ENCODE measurements at regions not wholly inside any gene's neighbourhood (a gene's known extent, or its start where the extent isn't known, plus 50 kb on each side); places are given as distances from the start of the nearest gene placed in this dataset.

DNA sequence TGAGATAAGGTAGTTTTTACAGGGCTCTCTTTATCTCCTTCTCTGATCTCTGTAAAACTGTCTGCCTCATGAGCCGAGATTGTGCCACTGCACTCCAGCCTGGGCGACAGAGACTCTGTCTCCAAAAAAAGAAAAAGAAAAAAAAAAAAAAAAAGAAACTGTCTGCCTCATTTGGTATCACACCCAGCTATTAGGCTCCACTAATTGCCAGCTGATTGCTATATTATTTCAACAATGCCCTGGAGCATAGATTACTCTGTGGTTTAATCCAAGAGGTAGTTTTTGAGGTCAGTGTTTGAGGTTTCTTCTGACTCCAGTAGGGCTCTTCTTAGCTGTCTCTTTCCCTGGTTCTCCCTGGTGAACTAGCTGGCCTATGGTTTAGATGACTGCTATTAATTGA is 268.1 kb upstream of the PLPP4 start:
- Histone ChIP-seq H3K4me3 (ENCODE audit: low read depth in 2 of 2, low read length in 2 of 2) (no peak overlapping the region), H3K9me3 (ENCODE audit: control insufficient read depth, insufficient read depth, low read depth, low read length) (no peaks in the 10 kb centered on the region), H3K27ac (ENCODE audit: low read length) (no peak overlapping the region), H3K4me1 (ENCODE audit: control insufficient read depth, insufficient read depth, low read length) (no peaks in the 10 kb centered on the region), H3K36me3 (ENCODE audit: control insufficient read depth, insufficient read depth, low read length) (no peaks in the 10 kb centered on the region), H3K27me3 (ENCODE audit: control insufficient read depth, insufficient read depth, low read length) (no peaks in the 10 kb centered on the region)
- DNase-seq (ENCODE audit: low read depth, low spot score): no peak
- in situ Hi-C loops (cut with HindIII; ENCODE audit: low pct_unique_long_range_greater_than_20kb, low sequenced_read_pairs) (no loop called here), intact Hi-C loops (cut with micrococcal nuclease; ENCODE audit: unreplicated experiment) (no loop called here)
- TF ChIP-seq SIN3A (IDR thresholded peaks at IDR 0.05; ENCODE audit: borderline replicate concordance, insufficient read depth, low read depth, low read length): no peak
- TF ChIP-seq, protein P1, sequence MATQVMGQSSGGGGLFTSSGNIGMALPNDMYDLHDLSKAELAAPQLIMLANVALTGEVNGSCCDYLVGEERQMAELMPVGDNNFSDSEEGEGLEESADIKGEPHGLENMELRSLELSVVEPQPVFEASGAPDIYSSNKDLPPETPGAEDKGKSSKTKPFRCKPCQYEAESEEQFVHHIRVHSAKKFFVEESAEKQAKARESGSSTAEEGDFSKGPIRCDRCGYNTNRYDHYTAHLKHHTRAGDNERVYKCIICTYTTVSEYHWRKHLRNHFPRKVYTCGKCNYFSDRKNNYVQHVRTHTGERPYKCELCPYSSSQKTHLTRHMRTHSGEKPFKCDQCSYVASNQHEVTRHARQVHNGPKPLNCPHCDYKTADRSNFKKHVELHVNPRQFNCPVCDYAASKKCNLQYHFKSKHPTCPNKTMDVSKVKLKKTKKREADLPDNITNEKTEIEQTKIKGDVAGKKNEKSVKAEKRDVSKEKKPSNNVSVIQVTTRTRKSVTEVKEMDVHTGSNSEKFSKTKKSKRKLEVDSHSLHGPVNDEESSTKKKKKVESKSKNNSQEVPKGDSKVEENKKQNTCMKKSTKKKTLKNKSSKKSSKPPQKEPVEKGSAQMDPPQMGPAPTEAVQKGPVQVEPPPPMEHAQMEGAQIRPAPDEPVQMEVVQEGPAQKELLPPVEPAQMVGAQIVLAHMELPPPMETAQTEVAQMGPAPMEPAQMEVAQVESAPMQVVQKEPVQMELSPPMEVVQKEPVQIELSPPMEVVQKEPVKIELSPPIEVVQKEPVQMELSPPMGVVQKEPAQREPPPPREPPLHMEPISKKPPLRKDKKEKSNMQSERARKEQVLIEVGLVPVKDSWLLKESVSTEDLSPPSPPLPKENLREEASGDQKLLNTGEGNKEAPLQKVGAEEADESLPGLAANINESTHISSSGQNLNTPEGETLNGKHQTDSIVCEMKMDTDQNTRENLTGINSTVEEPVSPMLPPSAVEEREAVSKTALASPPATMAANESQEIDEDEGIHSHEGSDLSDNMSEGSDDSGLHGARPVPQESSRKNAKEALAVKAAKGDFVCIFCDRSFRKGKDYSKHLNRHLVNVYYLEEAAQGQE (IDR thresholded peaks at IDR 0.05; ENCODE audit: insufficient read depth in 1 of 2, low read depth in 2 of 2, low read length in 1 of 2): no peak
- no TSS peak for BruUV-seq (replicated peaks)
- POLR2A ChIA-PET: no interaction called here
- no peak for ATAC-seq
- CTCF ChIA-PET: no interaction called here

DNA sequence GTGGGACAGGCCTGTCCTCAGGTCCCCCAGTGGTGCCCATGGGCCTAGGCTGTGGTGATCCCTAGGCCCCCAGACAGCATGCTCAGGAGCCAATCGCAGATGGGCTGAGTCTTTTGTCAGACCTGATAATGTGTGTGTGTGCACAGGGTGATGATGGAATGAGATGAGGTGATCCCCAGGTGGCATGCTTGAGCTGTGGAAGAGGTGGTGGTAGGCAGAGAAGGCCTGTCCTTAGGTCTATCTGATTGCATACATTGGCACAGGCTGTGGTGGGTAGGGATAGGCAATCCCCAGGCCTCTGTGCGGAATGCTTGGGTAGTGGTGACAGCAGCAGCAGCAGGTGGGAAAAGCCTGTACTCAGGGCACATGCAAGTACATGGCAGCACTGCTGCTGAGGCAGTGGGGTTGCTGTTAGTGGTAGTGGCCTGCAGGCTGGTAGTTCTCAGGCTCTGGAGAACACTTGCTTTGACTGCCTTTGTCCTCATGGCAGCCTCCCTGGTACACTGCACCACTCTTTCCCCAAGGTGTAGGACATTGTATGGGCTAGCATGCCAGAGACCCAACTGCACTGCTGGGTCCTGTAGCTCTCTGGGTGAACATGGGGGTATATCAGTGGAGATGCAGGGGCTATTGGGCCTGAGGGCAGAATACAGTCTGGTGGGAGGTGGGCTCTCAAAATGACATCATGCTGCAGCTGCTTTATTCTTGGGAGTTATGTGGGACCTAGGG is 260.9 kb upstream of the PLPP4 start:
- TF ChIP-seq, protein P2, sequence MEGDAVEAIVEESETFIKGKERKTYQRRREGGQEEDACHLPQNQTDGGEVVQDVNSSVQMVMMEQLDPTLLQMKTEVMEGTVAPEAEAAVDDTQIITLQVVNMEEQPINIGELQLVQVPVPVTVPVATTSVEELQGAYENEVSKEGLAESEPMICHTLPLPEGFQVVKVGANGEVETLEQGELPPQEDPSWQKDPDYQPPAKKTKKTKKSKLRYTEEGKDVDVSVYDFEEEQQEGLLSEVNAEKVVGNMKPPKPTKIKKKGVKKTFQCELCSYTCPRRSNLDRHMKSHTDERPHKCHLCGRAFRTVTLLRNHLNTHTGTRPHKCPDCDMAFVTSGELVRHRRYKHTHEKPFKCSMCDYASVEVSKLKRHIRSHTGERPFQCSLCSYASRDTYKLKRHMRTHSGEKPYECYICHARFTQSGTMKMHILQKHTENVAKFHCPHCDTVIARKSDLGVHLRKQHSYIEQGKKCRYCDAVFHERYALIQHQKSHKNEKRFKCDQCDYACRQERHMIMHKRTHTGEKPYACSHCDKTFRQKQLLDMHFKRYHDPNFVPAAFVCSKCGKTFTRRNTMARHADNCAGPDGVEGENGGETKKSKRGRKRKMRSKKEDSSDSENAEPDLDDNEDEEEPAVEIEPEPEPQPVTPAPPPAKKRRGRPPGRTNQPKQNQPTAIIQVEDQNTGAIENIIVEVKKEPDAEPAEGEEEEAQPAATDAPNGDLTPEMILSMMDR (IDR thresholded peaks at IDR 0.05): no peak
- TF ChIP-seq SIN3A (IDR thresholded peaks at IDR 0.05; ENCODE audit: borderline replicate concordance, insufficient read depth, low read depth, low read length) (no peak), POLR2AphosphoS5 (IDR thresholded peaks at IDR 0.05; ENCODE audit: low read depth, low read length) (no peak), TCF7L2 (IDR thresholded peaks at IDR 0.05; ENCODE audit: low read depth, low read length) (no peak)
- TF ChIP-seq, protein P1 (IDR thresholded peaks at IDR 0.05; ENCODE audit: insufficient read depth in 1 of 2, low read depth in 2 of 2, low read length in 1 of 2): no peak
- no peak overlapping the region for H3K27ac ChIP-seq (ENCODE audit: low read length)
- ChIA-PET POLR2A (no interaction called here), CTCF (no interaction called here)
- ATAC-seq (no peak), DNase-seq (ENCODE audit: low read depth, low spot score) (no peak)
- H3K36me3 ChIP-seq (ENCODE audit: control insufficient read depth, insufficient read depth, low read length): no peaks in the 10 kb centered on the region
- H3K27me3 ChIP-seq (ENCODE audit: control insufficient read depth, insufficient read depth, low read length): no peaks in the 10 kb centered on the region
- intact Hi-C loops (cut with micrococcal nuclease; ENCODE audit: unreplicated experiment) (no loop called here), in situ Hi-C loops (cut with HindIII; ENCODE audit: low pct_unique_long_range_greater_than_20kb, low sequenced_read_pairs) (no loop called here)
- H3K4me3 ChIP-seq (ENCODE audit: low read depth in 2 of 2, low read length in 2 of 2): no peak overlapping the region
- no peaks in the 10 kb centered on the region for H3K4me1 ChIP-seq (ENCODE audit: control insufficient read depth, insufficient read depth, low read length)
- BruUV-seq (replicated peaks): no TSS peak
- no peaks in the 10 kb centered on the region for H3K9me3 ChIP-seq (ENCODE audit: control insufficient read depth, insufficient read depth, low read depth, low read length)
